SK-N-SH treated with all-trans-retinoic acid at 6 μM for 48 hours (cell line): ENCODE measurements at regions not wholly inside any gene's neighbourhood (a gene's known extent, or its start where the extent isn't known, plus 50 kb on each side); places are given as distances from the start of the nearest gene placed in this dataset.

Experiments used
- ZFP3 ChIP-seq: fragments of 250-450 bp; sonication (Bioruptor Pico); IDR thresholded peaks from 2 replicates; pipeline ENCODE4 v1.5.0; 2020; ENCODE audit warnings: mild to moderate bottlenecking, moderate library complexity
- ZNF70 ChIP-seq: fragments of 450-650 bp; formaldehyde crosslinking; IDR thresholded peaks from 2 replicates; pipeline ENCODE4 v1.5.0; 2020; ENCODE audit warnings: mild to moderate bottlenecking, moderate library complexity

- no peak for TF ChIP-seq ZFP3 (CRISPR knock-in tag)
- no peak for TF ChIP-seq ZNF70
Observed at GRCh38 chr15:22231603-22232002, 151.3 kb downstream of the OR4M2 start.
